ENCODE measurements at regions not wholly inside any gene's neighbourhood (a gene's known extent, or its start where the extent isn't known, plus 50 kb on each side); places are given as distances from the start of the nearest gene placed in this dataset.

GRCh38 chr6:25224242-25224641, 54.9 kb upstream of the CARMIL1 start:
- Histone ChIP-seq H3K27me3 (ENCODE audit: control insufficient read depth, insufficient read depth, low read length) (no peaks in the 10 kb centered on the region), H3K4me1 (ENCODE audit: control insufficient read depth, insufficient read depth, low read length) (no peaks in the 10 kb centered on the region), H3K4me3 (ENCODE audit: low read depth, low read length) (no peak overlapping the region), H3K9me3 (ENCODE audit: control insufficient read depth, insufficient read depth, low read length) (no peaks in the 10 kb centered on the region), H3K36me3 (ENCODE audit: control insufficient read depth, insufficient read depth, low read length) (no peaks in the 10 kb centered on the region), H3K9ac (ENCODE audit: low read depth, low read length) (no peak overlapping the region)

DNA sequence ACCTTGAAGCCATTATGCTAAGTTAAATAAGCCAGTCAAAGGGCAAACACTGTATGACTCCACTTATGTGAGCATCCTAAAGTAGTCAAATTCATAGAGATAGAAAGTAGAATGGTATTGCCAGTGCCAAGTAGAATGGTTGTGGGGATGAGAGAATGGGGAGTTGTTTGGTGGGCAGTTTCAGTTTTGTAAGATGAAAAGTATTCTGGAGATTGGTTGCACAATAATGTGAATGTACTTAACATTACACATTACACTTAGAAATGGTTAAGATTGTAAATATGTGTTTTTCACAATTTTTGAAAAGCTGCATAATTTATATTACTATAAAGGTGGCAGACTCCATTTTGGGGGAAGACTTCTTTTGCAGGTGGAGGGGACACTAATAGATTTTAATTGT, 51.3 kb upstream of the CARMIL1 start:
- Histone ChIP-seq H3K9ac (ENCODE audit: low read depth, low read length) (no peak overlapping the region), H3K4me1 (ENCODE audit: control insufficient read depth, insufficient read depth, low read length) (no peaks in the 10 kb centered on the region), H3K9me3 (ENCODE audit: control insufficient read depth, insufficient read depth, low read length) (no peaks in the 10 kb centered on the region), H3K36me3 (ENCODE audit: control insufficient read depth, insufficient read depth, low read length) (no peaks in the 10 kb centered on the region), H3K4me3 (ENCODE audit: low read depth, low read length) (no peak overlapping the region), H3K27me3 (ENCODE audit: control insufficient read depth, insufficient read depth, low read length) (no peaks in the 10 kb centered on the region)
